Suprapubic skin (tissue), 4 donors: ENCODE measurements at regions not wholly inside any gene's neighbourhood (a gene's known extent, or its start where the extent isn't known, plus 50 kb on each side); places are given as distances from the start of the nearest gene placed in this dataset.
"Not testable (repeated sequence)": the region's sequence is repeated elsewhere in the genome, so short reads cannot be mapped to it uniquely, and the experiment has no call there.

Experiments used
- DNase-seq, 2 donors: peaks; one replicate each; pipeline ENCODE4 v3.0.0-alpha.2; 2019; ENCODE audit warnings: low spot score in 2 of 2
- H3K27ac ChIP-seq: fragments of 200-600 bp; sonication (generic); one replicate; pipeline ENCODE4 v1.5.1; 2019
- H3K27me3 ChIP-seq: fragments of 200-600 bp; sonication (generic); one replicate; pipeline ENCODE4 v1.5.1; 2019
- H3K36me3 ChIP-seq: fragments of 200-600 bp; sonication (generic); one replicate; pipeline ENCODE4 v1.5.1; 2019
- H3K4me1 ChIP-seq: fragments of 200-600 bp; sonication (generic); one replicate; pipeline ENCODE4 v1.5.1; 2019
- H3K4me3 ChIP-seq: fragments of 200-600 bp; sonication (generic); one replicate; pipeline ENCODE4 v1.5.1; 2019; ENCODE audit warnings: mild to moderate bottlenecking
- H3K9me3 ChIP-seq: fragments of 200-600 bp; sonication (generic); one replicate; pipeline ENCODE4 v1.5.1; 2019
- EP300 ChIP-seq: sonication (generic); formaldehyde crosslinking; IDR thresholded peaks from one replicate; pipeline ENCODE4 v1.6.1; 2017; ENCODE audit warnings: antibody characterized with exemption
- POLR2A ChIP-seq, 2 donors: fragments of 450-650 bp; IDR thresholded peaks; one replicate each; pipeline ENCODE4 v1.6.1; 2017; ENCODE audit warnings: antibody characterized with exemption in 2 of 2, mild to moderate bottlenecking in 2 of 2, moderate library complexity in 2 of 2
- POLR2AphosphoS5 ChIP-seq, 3 donors: sonication (generic); formaldehyde crosslinking; IDR thresholded peaks; one replicate each; pipeline ENCODE4 v1.6.1; 2017; ENCODE audit warnings: antibody characterized with exemption in 3 of 3
- WGBS: methylation state at CpG from one replicate; pipeline ENCODE4 v1.1.5; 2018; 5-methylcytosine and 5-hydroxymethylcytosine counted together
- TF ChIP-seq, protein P1 (sequence below), 2 donors: fragments of 200-600 bp in 1 of 2; fragments of 450-650 bp in 1 of 2; sonication (generic) in 1 of 2; IDR thresholded peaks; one replicate each; pipeline ENCODE4 v1.5.1; 2016 to 2019; ENCODE audit warnings: antibody characterized with exemption in 2 of 2, mild to moderate bottlenecking in 1 of 2, moderate library complexity in 1 of 2

DNA sequence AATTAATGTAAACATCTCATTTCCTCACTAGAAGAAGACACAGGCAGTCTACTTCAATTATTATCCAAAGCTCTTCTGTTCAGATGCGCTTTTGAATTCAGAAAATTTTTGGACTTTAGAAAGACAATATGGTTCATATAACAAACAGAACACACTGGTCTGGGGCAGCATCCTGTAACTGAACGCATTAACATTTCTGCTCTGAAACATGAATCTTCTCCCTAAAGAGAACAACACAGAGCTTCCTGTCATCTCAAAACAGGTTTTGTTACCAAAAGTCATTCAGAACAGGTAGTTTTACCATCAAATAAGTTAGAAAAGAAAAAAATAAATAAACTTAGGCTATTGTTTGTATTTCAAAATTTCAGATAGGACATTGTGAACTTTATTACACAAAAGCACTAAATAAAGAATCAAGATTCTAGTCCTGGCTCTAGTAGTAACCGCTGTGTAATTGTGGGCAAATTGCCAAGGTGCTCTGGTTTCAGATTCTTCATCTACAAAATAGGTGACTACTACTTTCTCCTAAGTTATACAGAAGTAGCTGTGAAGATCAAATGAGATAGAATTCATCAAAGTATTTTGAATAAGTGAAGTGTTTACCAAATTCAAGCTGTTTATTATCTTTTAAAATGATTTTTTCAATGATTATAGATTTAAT is 252.3 kb upstream of the RASGEF1B start:
- DNase-seq, result no peak
- Histone ChIP-seq H3K4me1 (peaks cover 29% of the 10 kb centered on the region), H3K27me3 (no peaks in the 10 kb centered on the region), H3K27ac (peak overlapping the region; percentile 7), H3K36me3 (no peaks in the 10 kb centered on the region), H3K9me3 (no peaks in the 10 kb centered on the region), H3K4me3 (no peak overlapping the region)
- TF ChIP-seq POLR2AphosphoS5 (IDR thresholded peaks at IDR 0.05) (no peak), EP300 (no peak)
- TF ChIP-seq, protein P1, sequence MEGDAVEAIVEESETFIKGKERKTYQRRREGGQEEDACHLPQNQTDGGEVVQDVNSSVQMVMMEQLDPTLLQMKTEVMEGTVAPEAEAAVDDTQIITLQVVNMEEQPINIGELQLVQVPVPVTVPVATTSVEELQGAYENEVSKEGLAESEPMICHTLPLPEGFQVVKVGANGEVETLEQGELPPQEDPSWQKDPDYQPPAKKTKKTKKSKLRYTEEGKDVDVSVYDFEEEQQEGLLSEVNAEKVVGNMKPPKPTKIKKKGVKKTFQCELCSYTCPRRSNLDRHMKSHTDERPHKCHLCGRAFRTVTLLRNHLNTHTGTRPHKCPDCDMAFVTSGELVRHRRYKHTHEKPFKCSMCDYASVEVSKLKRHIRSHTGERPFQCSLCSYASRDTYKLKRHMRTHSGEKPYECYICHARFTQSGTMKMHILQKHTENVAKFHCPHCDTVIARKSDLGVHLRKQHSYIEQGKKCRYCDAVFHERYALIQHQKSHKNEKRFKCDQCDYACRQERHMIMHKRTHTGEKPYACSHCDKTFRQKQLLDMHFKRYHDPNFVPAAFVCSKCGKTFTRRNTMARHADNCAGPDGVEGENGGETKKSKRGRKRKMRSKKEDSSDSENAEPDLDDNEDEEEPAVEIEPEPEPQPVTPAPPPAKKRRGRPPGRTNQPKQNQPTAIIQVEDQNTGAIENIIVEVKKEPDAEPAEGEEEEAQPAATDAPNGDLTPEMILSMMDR (IDR thresholded peaks at IDR 0.05), result no peak
- WGBS, result 44% methylated on average over 3 of the region's 3 CpGs

DNA sequence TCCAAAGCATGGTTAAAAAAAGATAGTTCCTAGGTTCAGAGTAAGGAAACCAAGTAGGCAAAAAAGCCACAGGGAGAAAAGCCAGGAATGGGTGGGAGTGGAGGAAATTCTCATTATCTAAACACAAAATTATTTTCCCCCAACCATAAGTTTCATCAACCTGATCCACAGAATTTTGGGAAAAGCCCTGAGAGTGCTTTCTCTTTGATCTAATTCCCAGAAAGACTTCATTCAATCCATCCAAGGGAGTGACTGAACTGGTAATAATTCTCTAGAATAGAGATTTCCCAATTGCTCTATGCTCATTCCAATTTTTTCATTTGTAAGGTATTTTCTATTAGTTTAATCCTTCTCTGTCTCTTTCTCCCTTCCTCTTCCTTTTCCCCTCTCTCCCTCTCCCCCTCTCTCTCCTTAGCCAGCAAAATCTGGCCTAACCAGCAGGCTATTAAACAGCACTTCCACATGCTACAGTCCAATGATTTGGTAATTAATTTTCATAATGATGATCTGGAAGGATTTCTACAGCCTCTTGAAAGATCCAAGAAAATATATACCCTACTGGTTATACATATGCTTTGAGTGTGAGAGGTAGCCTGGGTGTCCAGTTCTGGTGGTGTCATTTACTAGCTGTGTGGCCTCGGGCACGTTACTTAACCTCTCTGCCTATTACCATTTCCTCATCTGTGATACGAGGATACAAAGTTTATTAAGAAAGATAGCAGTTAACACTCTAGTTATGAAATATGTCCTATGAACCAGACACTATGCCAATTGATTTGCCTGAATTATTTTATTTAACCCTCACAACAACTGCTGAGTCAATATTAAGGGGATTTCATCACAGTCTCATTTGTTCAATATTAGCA is 251.5 kb upstream of the RASGEF1B start:
- Histone ChIP-seq H3K27ac (no peak overlapping the region), H3K36me3 (no peaks in the 10 kb centered on the region), H3K9me3 (no peaks in the 10 kb centered on the region), H3K27me3 (no peaks in the 10 kb centered on the region), H3K4me1 (peaks cover 29% of the 10 kb centered on the region), H3K4me3 (no peak overlapping the region)
- WGBS, result 81% methylated on average over 3 of the region's 3 CpGs
- TF ChIP-seq, protein P1 (IDR thresholded peaks at IDR 0.05), result no peak
- TF ChIP-seq POLR2AphosphoS5 (IDR thresholded peaks at IDR 0.05), result no peak
- TF ChIP-seq EP300, result no peak
- no peak for TF ChIP-seq POLR2A (IDR thresholded peaks at IDR 0.05)
- DNase-seq, result no peak

DNA sequence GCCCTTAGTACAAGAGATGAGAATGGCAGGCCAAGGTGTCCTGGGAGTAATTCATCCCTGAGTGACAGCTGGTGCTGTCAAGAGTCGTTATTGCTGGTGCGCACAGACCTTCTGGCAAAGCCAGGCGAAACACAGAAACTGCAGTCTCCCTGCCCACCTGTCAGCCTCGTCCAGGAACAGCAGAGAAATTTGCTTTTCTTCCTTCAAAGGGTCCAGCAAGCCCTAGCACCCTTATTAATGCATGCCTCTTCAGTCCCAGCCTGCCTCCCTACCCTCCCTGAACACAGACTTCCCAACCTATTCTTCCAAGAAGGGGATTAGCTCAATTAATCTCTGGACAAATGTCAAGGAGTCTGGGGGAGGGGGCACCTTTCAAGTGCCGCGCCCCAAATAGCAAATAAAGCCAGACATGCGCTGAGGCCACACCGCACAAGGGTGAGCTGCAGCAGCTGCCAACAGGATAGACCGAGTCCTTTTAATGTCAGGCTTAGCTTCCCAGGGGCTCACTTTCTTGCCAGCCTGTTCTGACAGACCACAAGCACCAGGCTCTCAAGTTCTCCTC is 250.7 kb upstream of the RASGEF1B start:
- WGBS, result 60% methylated on average over 7 of the region's 9 CpGs
- no peak overlapping the region for H3K27ac ChIP-seq
- TF ChIP-seq, protein P1 (IDR thresholded peaks at IDR 0.05), result no peak
- no peak for TF ChIP-seq EP300
- TF ChIP-seq POLR2AphosphoS5 (IDR thresholded peaks at IDR 0.05), result no peak
- no peak for TF ChIP-seq POLR2A (IDR thresholded peaks at IDR 0.05)

DNA sequence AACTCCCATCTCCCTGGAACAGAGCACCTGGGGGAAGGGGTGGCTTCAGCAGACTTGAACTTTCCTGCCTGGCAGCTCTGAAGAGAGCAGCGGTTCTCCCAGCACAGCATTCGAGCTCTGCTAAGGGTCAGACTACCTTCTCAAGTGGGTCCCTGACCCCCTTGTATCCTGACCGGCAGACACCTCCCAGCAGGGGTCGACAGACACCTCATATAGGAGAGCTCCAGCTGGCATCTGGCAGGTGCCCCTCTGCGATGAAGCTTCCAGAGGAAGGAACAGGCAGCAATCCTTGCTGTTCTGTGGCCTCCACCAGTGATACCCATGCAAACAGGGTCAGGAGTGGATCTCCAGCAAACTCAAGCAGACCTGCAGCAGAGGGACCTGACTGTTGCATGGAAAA is 244.1 kb upstream of the RASGEF1B start:
- DNase-seq, result no peak
- no peaks in the 10 kb centered on the region for H3K36me3 ChIP-seq
- no peak overlapping the region for H3K4me3 ChIP-seq
- no peaks in the 10 kb centered on the region for H3K27me3 ChIP-seq
- WGBS, result 91% methylated on average over 5 of the region's 5 CpGs
- no peaks in the 10 kb centered on the region for H3K4me1 ChIP-seq
- no peak overlapping the region for H3K27ac ChIP-seq
- no peaks in the 10 kb centered on the region for H3K9me3 ChIP-seq
- TF ChIP-seq POLR2AphosphoS5 (IDR thresholded peaks at IDR 0.05) (no peak), POLR2A (IDR thresholded peaks at IDR 0.05) (no peak), EP300 (no peak)
- TF ChIP-seq, protein P1 (IDR thresholded peaks at IDR 0.05), result no peak

More for the DNA sequence above, 250.7 kb upstream of the RASGEF1B start:
- no peaks in the 10 kb centered on the region for H3K9me3 ChIP-seq
- no peaks in the 10 kb centered on the region for H3K27me3 ChIP-seq
- peaks cover 29% of the 10 kb centered on the region for H3K4me1 ChIP-seq
- no peak for DNase-seq
- H3K36me3 ChIP-seq, result no peaks in the 10 kb centered on the region
- H3K4me3 ChIP-seq, result no peak overlapping the region

DNA sequence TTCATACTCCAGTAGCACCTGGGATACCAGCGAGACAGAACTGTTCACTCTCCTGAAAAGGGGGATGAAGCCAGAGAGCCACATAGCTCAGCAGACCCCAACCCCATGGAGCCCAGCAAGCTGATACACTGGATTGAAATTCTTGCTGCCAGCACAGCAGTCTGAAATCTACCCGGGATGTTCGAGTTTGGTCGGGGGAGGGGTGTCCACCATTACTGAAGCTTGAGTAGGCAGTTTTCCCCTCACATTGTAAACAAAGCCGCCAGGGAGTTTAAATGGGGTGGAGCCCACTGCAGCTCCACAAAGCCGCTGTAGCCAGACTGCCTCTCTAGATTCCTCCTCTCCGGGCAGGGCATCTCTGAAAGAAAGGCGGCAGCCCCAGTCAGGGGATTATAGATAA is 243.7 kb upstream of the RASGEF1B start:
- not testable (repeated sequence) for H3K9me3 ChIP-seq, H3K4me1 ChIP-seq, H3K4me3 ChIP-seq, DNase-seq, H3K27me3 ChIP-seq, H3K27ac ChIP-seq, H3K36me3 ChIP-seq
- 77% methylated on average over 5 of the region's 8 CpGs for WGBS
